ENCODE measurements at regions not wholly inside any gene's neighbourhood (a gene's known extent, or its start where the extent isn't known, plus 50 kb on each side); places are given as distances from the start of the nearest gene placed in this dataset.

DNA sequence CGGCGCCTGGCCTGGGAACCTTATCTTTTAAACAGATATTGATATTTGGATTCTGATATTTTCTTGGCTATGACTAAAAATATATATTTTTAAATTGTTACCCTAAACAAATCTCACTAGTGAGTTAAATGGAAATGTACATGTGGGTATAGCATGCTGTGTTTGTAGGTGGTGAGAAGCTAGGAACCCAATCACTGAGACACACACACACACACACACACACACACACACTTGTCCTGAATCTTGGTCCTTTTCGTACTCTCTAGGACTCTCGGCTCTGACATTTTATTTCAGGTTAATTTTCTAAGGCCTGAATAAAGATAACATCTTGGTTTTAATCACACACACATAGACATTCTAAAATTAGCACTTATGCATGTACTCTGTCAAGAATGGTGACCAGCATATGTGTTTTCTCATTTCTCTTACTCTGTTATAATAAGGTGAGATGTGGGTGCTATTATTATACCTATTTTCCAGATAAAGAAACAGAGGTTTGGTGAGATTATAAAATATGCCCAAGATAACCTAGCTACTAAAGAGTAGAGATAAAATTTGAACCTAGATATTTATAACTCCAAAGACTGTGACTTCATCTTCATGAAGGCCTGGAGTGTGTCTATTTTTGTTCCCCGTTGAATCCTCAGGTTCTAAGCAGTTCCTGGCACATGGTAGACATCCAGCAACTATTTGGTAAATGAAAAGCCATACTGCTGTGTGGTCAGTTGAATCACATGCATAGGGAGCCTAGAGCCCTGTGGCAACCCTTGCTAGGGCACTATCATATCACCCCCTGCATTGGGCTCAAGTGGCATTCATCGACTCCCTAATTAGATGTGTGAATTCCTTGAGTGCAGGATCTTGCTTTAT, 85.0 kb upstream of the RAB3GAP2 start:
- DNase-seq, result no peak

GRCh38 chr1:220353229-220354012, 81.2 kb upstream of the RAB3GAP2 start:
- DNase-seq, result no peak

- DNase-seq, result no peak
Measured at GRCh38 chr1:220348211-220348610, 76.0 kb upstream of the RAB3GAP2 start.

GRCh38 chr1:220347654-220348175, 75.5 kb upstream of the RAB3GAP2 start:
- DNase-seq, result no peak

- DNase-seq, result no peak
Measured at GRCh38 chr1:220344745-220345144, 72.5 kb upstream of the RAB3GAP2 start.

DNA sequence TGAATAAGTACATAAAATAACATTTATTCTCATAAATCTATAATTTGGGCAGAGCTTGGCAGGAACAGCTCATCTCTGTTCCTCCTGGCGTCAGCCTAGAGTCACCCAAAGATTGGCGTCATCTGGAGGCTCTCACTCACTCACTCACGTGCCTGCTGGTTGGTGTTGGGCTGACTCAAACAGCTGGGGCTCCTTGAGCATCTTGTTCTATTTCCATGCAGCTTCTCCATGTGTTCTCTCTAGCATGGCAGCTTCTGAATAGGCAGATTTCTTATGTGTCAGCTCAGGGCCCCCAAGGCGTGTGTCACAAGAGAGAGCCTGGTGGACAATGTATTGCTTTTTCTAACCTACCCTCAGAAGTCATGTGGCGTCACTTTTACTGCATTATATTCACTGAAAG, 70.6 kb upstream of the RAB3GAP2 start:
- no peak for DNase-seq

DNA sequence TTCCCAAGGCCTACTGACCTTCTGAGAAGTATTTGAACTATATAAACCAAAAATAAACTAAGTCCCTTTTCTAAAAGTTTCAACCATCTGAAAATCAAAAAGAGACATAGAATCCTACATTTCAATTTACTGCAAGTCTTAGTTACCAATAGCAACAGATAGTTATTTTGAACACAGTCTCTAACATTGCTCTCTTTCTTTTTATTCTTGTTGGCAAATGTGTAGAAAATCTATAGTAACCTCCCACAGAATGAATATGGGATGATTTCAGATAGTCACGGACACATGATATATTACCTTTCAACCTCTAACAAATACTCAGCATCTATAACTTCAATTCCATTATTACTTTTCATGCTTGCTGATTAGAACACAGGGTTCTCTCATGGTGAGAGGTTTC, 68.9 kb upstream of the RAB3GAP2 start:
- DNase-seq, result no peak

- DNase-seq, result no peak
Measured at GRCh38 chr1:220339581-220339980, 67.3 kb upstream of the RAB3GAP2 start.

DNA sequence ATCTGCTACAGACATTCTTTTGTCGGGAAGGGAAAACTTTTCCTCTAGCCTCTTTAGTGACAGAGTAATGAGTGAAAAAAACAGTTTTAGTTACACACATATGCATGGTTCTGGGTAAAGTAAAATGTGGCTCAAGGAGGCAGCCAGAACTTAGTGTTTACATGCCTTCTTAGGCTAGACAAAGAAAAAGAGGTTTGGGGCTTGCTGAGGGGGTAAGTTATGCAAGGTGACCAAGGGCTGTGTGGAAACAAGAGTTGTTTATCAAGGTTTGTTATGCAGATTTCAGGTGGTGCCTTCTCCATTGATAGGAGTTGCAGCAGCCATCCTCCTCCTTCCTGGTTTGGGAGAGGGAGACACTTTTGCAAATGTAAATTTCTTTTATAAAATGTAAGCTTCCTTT, 66.5 kb upstream of the RAB3GAP2 start:
- no peak for DNase-seq

DNA sequence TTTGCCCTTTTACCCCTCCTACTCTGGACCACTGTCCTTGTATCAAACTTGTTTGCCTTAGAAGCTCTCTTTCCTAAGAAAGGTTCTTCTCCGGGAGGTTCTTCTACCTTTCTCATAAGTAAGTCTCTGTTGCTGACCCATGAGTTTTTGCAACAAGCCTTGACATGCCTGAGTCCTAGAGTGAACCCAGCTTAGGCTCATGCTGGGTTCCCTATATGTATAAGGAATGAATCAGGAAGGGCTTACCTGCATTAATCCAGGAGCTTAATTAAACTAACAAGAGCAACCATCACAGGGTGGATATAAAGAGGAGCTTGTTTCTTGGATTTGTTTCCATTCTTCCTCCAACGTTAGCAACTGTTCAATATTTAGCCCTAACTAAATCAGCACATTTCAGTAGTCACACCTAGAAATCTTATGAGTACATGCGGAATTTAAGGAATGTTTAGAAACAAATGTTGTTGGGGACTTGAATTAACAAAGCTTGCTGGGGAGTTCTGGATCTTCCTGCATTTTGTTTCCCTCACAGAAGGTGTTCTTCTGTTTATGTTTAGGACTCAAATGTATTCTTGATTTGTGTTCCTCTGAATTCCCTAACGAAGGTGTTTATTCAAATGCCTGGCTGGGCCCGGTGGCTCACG, 64.3 kb upstream of the RAB3GAP2 start:
- DNase-seq, result no peak

DNA sequence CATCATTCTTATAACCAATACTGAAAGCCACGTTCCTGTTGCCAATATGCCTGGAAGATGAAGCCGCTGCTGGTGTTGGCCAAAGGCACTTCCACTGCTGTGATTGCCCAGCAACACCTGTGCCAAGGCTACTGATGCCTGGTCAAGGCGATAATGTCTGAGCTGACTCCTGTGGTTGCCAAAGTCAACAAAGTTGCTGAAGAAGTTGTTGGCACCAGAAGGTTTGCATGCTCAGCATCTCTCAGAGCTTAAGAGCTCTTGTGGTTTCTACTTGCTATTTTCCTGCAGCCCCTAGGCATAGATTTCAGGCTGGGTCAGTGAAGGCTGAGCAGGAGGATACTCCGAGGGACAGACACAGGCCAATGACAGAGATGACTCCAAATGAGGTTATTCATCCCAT, 63.4 kb upstream of the RAB3GAP2 start:
- no peak for DNase-seq

GRCh38 chr1:220331318-220331717, 59.1 kb upstream of the RAB3GAP2 start:
- no peak for DNase-seq

DNA sequence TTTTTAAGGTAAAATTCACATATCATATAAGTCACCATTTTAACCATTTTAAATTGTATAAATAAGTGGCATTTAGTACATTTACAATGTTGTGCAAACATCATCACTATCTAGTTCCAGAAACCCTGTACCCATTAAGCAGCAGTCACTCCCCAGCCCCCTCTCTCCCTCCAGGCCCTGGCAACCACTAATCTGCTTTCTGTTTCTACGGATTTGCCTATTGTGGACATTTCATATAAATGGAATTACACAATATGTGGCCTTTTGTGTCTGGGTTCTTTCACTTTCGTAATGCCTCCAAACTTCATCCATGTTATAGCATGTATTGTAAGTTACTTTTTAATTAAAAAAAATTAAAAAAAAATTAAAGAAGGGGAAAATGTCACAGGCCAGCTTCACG, 58.0 kb upstream of the RAB3GAP2 start:
- DNase-seq, result no peak

DNA sequence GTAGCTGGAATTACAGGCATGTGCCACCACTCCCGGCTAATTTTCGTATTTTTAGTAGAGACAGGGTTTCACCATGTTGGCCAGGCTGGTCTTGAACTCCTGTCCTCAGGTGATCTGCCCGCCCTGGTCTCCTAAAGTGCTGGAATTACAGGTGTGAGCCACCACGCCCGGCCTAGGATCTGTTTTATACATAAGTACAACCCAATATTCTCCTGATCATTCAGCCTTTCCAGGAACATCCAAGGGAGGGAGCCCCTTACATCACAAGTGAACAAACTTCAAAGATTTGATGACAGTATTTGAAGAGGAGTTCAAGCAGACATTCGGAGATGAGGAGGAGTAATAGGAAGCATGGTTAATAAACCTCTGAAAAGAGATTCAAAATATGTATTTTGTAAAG, 54.9 kb upstream of the RAB3GAP2 start:
- no peak for DNase-seq

DNA sequence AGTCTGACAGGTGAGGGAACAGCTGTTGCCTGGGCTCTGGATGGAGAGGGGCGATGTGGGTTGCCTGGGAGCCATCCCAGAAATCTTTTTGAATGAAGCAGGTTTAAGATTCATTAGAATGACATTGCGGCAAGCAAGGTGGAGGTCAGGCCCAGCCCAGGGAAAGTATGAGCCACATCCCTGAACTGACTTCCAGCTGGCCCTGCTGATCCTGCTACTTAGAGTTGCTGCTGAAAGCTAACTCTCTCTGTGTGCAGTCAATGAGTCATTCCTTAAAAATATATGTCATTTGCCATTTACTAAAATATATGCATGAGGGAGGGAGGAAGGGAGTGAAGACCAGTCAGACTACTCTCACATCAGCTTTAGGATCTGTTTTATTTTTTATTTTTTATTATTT, 54.3 kb upstream of the RAB3GAP2 start:
- no peak for DNase-seq

DNA sequence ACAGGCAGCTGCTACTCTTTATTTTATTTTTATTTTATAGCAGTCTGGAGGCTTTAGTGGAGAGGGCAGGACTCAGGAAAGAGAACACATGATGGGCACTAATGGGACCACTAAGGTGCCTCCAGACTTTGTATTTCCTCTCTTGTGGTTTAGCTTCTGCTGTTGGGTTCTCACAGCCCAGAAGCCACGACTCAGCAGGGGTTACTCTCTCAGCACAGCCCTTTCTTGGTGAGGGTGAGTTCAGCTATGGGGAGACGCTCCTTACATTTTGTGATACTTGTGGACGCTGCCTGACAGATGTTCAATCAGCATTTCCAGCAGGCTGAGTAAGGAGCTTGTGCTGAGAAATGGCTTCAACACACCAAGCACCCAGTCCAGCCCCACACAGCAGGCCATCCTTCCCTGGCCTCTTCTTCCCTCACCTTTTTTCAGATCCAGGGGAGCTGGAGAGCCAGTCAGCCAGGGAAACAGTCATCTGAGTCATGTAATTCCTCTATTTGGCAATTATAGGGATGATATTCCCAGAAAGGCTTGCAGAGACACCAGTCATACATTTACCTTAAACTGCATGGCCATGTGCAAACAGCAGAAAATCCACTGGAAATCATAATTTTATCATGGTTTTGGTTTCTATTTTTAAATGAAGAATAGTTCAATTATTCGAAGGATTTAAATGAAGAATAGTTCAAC, 53.2 kb upstream of the RAB3GAP2 start:
- DNase-seq, result peak; percentile 62

GRCh38 chr1:220323717-220324116, 51.5 kb upstream of the RAB3GAP2 start:
- DNase-seq, result no peak

DNA sequence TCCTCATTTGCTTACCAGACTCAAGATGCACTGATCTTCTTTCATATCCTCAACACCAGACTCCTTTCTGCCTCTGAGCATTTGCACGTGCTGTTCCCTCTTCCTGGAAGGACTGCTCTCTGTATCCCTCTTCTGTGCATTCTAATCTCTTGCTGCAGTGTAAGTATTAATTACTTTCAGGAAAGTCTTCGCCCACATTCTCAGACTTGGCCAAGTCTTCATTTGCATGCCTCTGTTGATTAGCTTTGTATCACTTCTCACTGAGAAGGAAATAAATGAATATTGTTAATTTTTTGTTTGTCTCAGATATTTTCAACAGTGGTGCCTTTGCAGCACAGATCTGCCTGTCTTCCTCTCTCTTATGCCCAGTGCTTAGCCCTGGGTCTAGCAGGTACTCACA, 50.3 kb upstream of the RAB3GAP2 start:
- no peak for DNase-seq

Data from NCI-H187 treated with DMSO at 0.1 percent for 48 hours (cell line).